ENCODE measurements at regions not wholly inside any gene's neighbourhood (a gene's known extent, or its start where the extent isn't known, plus 50 kb on each side); places are given as distances from the start of the nearest gene placed in this dataset.
"Not testable (repeated sequence)": the region's sequence is repeated elsewhere in the genome, so short reads cannot be mapped to it uniquely, and the experiment has no call there.

DNA sequence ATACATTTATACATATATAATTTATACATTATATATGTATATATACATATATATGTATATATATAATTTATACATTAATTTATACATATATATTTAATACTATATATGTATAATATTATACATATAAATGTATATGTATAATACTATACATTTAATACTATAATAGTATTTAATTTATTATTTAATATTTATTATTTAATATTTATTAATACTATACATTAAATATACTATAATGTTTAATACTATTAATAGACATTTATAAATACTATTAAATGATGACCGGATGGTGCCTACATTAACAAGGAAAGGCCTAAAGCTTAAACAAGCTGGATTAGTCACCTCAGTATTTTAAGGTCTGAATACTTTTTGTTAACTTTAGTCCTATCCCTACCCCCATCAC lies 145.9 kb upstream of the HTR1E start:
- no peak for TF ChIP-seq CTCF (conservative IDR thresholded peaks at IDR 0.05; ENCODE audit: low read depth, low read length)
- no peak for DNase-seq (ENCODE audit: low read depth)

DNA sequence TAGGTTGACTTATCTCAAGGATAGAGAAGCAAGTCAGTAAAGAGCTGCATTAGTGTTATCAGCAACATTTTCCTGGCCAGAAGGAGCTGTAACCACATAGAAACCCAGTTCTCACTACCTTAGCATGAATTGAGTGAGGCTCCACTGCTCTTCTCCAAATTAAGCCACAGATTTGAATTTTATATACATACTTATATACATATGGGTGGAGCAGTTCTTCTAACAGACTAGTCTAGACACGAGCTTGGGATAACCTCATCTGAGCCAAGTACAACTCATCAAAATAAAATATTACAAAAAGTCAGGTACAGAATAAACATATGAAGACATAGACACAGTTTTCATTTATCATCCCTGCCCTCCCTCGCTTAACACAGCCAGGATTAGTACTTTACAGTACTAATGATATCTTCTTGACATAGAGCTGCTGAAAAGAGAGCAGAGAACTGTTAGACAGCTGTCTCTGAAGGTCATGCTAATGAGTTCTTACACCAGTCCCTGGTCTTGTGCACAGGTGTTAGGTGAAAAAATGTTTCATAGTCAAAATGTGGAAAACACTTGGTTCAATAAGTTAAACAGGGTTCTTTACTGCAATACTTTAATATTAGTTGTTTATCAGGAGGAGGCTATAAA lies 147.4 kb upstream of the HTR1E start:
- DNase-seq (ENCODE audit: low read depth): no peak
- TF ChIP-seq CTCF (conservative IDR thresholded peaks at IDR 0.05; ENCODE audit: low read depth, low read length): no peak
- no peak overlapping the region for H3K4me3 ChIP-seq (ENCODE audit: low read depth, low read length)

More for the DNA sequence above, 145.9 kb upstream of the HTR1E start:
- H3K4me3 ChIP-seq (ENCODE audit: low read depth, low read length): no peak overlapping the region

GRCh38 chr6:86782328-86782727 lies 155.0 kb upstream of the HTR1E start:
- H3K4me3 ChIP-seq (ENCODE audit: low read depth, low read length): no peak overlapping the region
- no peak for DNase-seq (ENCODE audit: low read depth)
- no peak for TF ChIP-seq CTCF (conservative IDR thresholded peaks at IDR 0.05; ENCODE audit: low read depth, low read length)

DNA sequence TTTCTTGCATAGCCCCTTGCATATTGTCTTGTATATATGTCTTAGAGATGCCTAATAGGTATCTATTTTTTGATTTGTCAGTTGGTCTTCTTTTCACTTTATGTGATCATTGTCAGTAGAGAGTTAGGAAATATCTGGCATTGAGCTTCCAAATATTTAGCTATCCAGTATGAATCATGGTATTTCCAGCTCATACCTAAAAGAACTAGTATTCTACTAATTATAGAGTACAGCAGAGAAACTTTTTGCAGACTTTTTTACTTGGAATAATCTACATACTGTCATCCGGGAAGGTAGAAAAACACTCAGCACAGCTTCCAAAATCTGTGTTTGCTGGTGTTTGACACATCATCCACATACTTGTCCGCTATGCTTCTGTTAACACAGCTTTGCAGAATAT lies 156.4 kb upstream of the HTR1E start:
- no peak overlapping the region for H3K4me3 ChIP-seq (ENCODE audit: low read depth, low read length)
- DNase-seq (ENCODE audit: low read depth): no peak
- no peak for TF ChIP-seq CTCF (conservative IDR thresholded peaks at IDR 0.05; ENCODE audit: low read depth, low read length)

DNA sequence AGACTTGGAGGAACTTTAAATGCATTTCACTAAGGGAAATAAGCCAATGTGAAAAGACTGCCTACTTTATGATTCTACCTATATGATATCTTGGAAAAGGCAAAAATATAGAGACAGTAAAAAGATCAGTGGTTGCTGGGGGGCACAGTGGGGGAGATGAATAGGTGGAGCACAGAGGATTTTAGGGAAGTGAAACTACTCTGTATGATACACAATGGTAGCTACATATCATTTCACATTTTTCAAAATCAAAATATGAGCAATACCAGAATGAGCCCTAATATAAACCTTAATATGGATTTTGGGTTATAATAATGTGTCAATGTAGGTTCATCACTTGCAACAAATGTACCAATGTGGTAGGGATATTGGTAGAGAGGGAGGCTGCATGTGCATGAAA lies 161.4 kb upstream of the HTR1E start:
- no peak for DNase-seq (ENCODE audit: low read depth)
- no peak for TF ChIP-seq CTCF (conservative IDR thresholded peaks at IDR 0.05; ENCODE audit: low read depth, low read length)
- H3K4me3 ChIP-seq (ENCODE audit: low read depth, low read length): no peak overlapping the region

- DNase-seq (ENCODE audit: low read depth): no peak
- H3K4me3 ChIP-seq (ENCODE audit: low read depth, low read length): no peak overlapping the region
- no peak for TF ChIP-seq CTCF (conservative IDR thresholded peaks at IDR 0.05; ENCODE audit: low read depth, low read length)
Observed at GRCh38 chr6:86765211-86765610, 172.1 kb upstream of the HTR1E start.

- DNase-seq (ENCODE audit: low read depth); H3K4me3 ChIP-seq (ENCODE audit: low read depth, low read length): not testable (repeated sequence)
Observed at GRCh38 chr6:86759953-86760352, 177.4 kb upstream of the HTR1E start.

Data from choroid plexus epithelial cell (primary cell).